ENCODE measurements at regions not wholly inside any gene's neighbourhood (a gene's known extent, or its start where the extent isn't known, plus 50 kb on each side); places are given as distances from the start of the nearest gene placed in this dataset.

GRCh38 chr4:24322995-24323394 is 261.4 kb downstream of the DHX15 start:
- TF ChIP-seq CTCF (conservative IDR thresholded peaks at IDR 0.05; ENCODE audit: low read depth, low read length): no peak
- TF ChIP-seq EZH2phosphoT487 (IDR thresholded peaks at IDR 0.05; ENCODE audit: borderline replicate concordance, low read length): no peak
- TF ChIP-seq EZH2 (IDR thresholded peaks at IDR 0.05; ENCODE audit: low read length, unreplicated experiment): no peak
